SK-N-SH (cell line): ENCODE measurements at regions not wholly inside any gene's neighbourhood (a gene's known extent, or its start where the extent isn't known, plus 50 kb on each side); places are given as distances from the start of the nearest gene placed in this dataset.

Experiments
- CTCF ChIA-PET: fragments of 300-600, 350-600 bp; formaldehyde crosslinking; extraction: SDS; loops from one replicate; lab custom pipeline; 2021; lab: Yijun Ruan, JAX
- POLR2A ChIA-PET: fragments of 350-600 bp; sonication (Branson Sonifier 250); formaldehyde crosslinking; extraction: SDS; loops from one replicate; lab custom pipeline; 2020; ENCODE audit warnings: antibody characterized with exemption, inconsistent platforms; lab: Yijun Ruan, JAX
- DNase-seq: peaks from one replicate; pipeline ENCODE4 v3.0.0; 2012
- H2AFZ ChIP-seq: fragments of 200-600 bp; sonication (generic); 2 replicates; pipeline ENCODE4 v1.8.1; 2016; ENCODE audit warnings: antibody characterized with exemption, mild to moderate bottlenecking, low read depth
- H3F3A ChIP-seq: fragments of 200-600 bp; sonication (generic); replicated peaks from 2 replicates; pipeline ENCODE3; 2016; ENCODE audit warnings: antibody characterized with exemption, mild to moderate bottlenecking; ENCODE audit not compliant: insufficient read depth
- H3K27ac ChIP-seq, 2 experiments: fragments of 200-500 bp in 1 of 2; fragments of 200-600 bp in 1 of 2; sonication (Bioruptor generic) in 1 of 2; sonication (generic), shearing (Covaris generic) in 1 of 2; 2 replicates each; pipeline versions ENCODE4 v1.5.1 to v1.6.1; 2014 to 2016; ENCODE audit warnings: low read depth in 2 of 2, inconsistent platforms in 1 of 2, low read length in 1 of 2, mild to moderate bottlenecking in 1 of 2, mixed read lengths in 1 of 2
- H3K27me3 ChIP-seq: fragments of 200-600 bp; sonication (generic), shearing (Covaris generic); 2 replicates; pipeline ENCODE4 v1.6.1; 2016; ENCODE audit warnings: mixed run types; ENCODE audit not compliant: insufficient read depth
- H3K36me3 ChIP-seq, 2 experiments: fragments of 200-500 bp in 1 of 2; fragments of 200-600 bp in 1 of 2; sonication (Bioruptor generic) in 1 of 2; sonication (generic) in 1 of 2; replicated peaks in 1 of 2; 2 replicates each; pipeline versions ENCODE3 to v1.5.1; 2014 to 2016; ENCODE audit warnings: low read length in 1 of 2, mild to moderate bottlenecking in 1 of 2; ENCODE audit not compliant: insufficient read depth in 2 of 2, control insufficient read depth in 1 of 2
- H3K4me1 ChIP-seq, 2 experiments: fragments of 200-500 bp in 1 of 2; fragments of 200-600 bp in 1 of 2; sonication (Bioruptor generic) in 1 of 2; sonication (generic), shearing (Covaris generic) in 1 of 2; 2 replicates each; pipeline versions ENCODE4 v1.5.1 to v1.6.1; 2014 to 2016; ENCODE audit warnings: low read depth in 1 of 2, low read length in 1 of 2, mixed run types in 1 of 2; ENCODE audit not compliant: insufficient read depth in 2 of 2, control insufficient read depth in 1 of 2
- H3K4me2 ChIP-seq: fragments of 200-600 bp; sonication (generic), shearing (Covaris generic); 2 replicates; pipeline ENCODE4 v1.6.1; 2017; ENCODE audit warnings: mixed run types
- H3K4me3 ChIP-seq, 2 experiments: fragments of 200-500 bp in 1 of 2; fragments of 200-600 bp in 1 of 2; sonication (Bioruptor generic) in 1 of 2; sonication (generic), shearing (Covaris generic) in 1 of 2; 2 replicates each; pipeline versions ENCODE4 v1.5.1 to v1.8.1; 2014 to 2016; ENCODE audit warnings: low read depth in 2 of 2, inconsistent platforms in 1 of 2, low read length in 1 of 2, mild to moderate bottlenecking in 1 of 2, mixed read lengths in 1 of 2, moderate library complexity in 1 of 2
- H3K79me2 ChIP-seq: fragments of 200-600 bp; sonication (generic); 2 replicates; pipeline ENCODE4 v1.8.1; 2017; ENCODE audit warnings: mild to moderate bottlenecking; ENCODE audit not compliant: insufficient read depth
- H3K9ac ChIP-seq: fragments of 200-600 bp; sonication (generic); 2 replicates; pipeline ENCODE4 v1.6.1; 2017; ENCODE audit warnings: mixed run types
- H3K9me2 ChIP-seq: fragments of 200-600 bp; sonication (generic); 2 replicates; pipeline ENCODE4 v1.6.1; 2017; ENCODE audit warnings: mixed run types
- H3K9me3 ChIP-seq: fragments of 200-600 bp; sonication (generic); 2 replicates; pipeline ENCODE4 v1.6.1; 2017; ENCODE audit warnings: mixed run types, mild to moderate bottlenecking, moderate library complexity
- H4K20me1 ChIP-seq: fragments of 200-600 bp; sonication (generic); 2 replicates; pipeline ENCODE4 v1.6.1; 2017; ENCODE audit warnings: mild to moderate bottlenecking, mixed run types; ENCODE audit not compliant: insufficient read depth
- EP300 ChIP-seq, 2 experiments: IDR thresholded peaks; 2 replicates each; pipeline versions ENCODE4 v1.4.0 to v1.6.1; 2012; ENCODE audit warnings: borderline replicate concordance in 1 of 2, low read depth in 1 of 2, low read length in 1 of 2
- FOXJ3 ChIP-seq: sonication (generic); formaldehyde crosslinking; IDR thresholded peaks from 2 replicates; pipeline ENCODE4 v1.5.1; 2020; ENCODE audit warnings: mild to moderate bottlenecking, missing genetic modification reagents
- FOXM1 ChIP-seq: IDR thresholded peaks from 2 replicates; pipeline ENCODE4 v1.4.0; 2012; ENCODE audit warnings: low read depth, mild to moderate bottlenecking
- GABPA ChIP-seq: IDR thresholded peaks from 2 replicates; pipeline ENCODE4 v1.4.0; 2012; ENCODE audit warnings: low read depth, mild to moderate bottlenecking
- GATA2 ChIP-seq: sonication (generic); formaldehyde crosslinking; IDR thresholded peaks from 2 replicates; pipeline ENCODE4 v1.5.0; 2020; ENCODE audit warnings: mild to moderate bottlenecking, missing genetic modification reagents
- MXI1 ChIP-seq: IDR thresholded peaks from 2 replicates; pipeline ENCODE4 v1.6.1; 2012; ENCODE audit warnings: mild to moderate bottlenecking, low read depth, low read length, improper control_type of control experiment
- NFIC ChIP-seq: IDR thresholded peaks from 2 replicates; pipeline ENCODE4 v1.4.0; 2012; ENCODE audit warnings: borderline replicate concordance
- RAD21 ChIP-seq: IDR thresholded peaks from 2 replicates; pipeline ENCODE4 v1.6.1; 2012; ENCODE audit warnings: mild to moderate bottlenecking, low read length
- RCOR1 ChIP-seq: fragments of 150-350 bp; IDR thresholded peaks from 2 replicates; pipeline ENCODE4 v1.6.1; 2017; ENCODE audit warnings: antibody characterized with exemption, low read length
- RXRA ChIP-seq: IDR thresholded peaks from 2 replicates; pipeline ENCODE4 v1.4.0; 2012; ENCODE audit warnings: low read depth, mild to moderate bottlenecking, borderline replicate concordance
- SIN3A ChIP-seq: IDR thresholded peaks from 2 replicates; pipeline ENCODE4 v1.6.1; 2012; ENCODE audit warnings: low read depth, mild to moderate bottlenecking, low read length, moderate library complexity, borderline replicate concordance
- TCF12 ChIP-seq: IDR thresholded peaks from 2 replicates; pipeline ENCODE4 v1.4.0; 2012
- TEAD4 ChIP-seq: IDR thresholded peaks from 2 replicates; pipeline ENCODE4 v1.4.0; 2012; ENCODE audit warnings: mild to moderate bottlenecking, borderline replicate concordance; ENCODE audit not compliant: insufficient read depth
- YY1 ChIP-seq: IDR thresholded peaks from 2 replicates; pipeline ENCODE4 v1.4.0; 2012; ENCODE audit warnings: low read depth, mild to moderate bottlenecking
- WGBS: methylation state at CpG from one replicate; pipeline ENCODE4 v1.1.6; 2017; ENCODE audit warnings: low lambda C conversion rate; 5-methylcytosine and 5-hydroxymethylcytosine counted together
- TF ChIP-seq, protein P1 (sequence below): IDR thresholded peaks from 2 replicates; pipeline ENCODE4 v1.4.0; 2012; ENCODE audit warnings: low read depth, borderline replicate concordance
- TF ChIP-seq, protein P2 (sequence below): IDR thresholded peaks from 2 replicates; pipeline ENCODE4 v1.4.0; 2012; ENCODE audit warnings: low read depth, borderline replicate concordance
- TF ChIP-seq, protein P3 (sequence below): fragments of 200-600 bp; sonication (generic); IDR thresholded peaks from 2 replicates; pipeline ENCODE4 v1.6.1; 2017; ENCODE audit warnings: antibody characterized with exemption, mild to moderate bottlenecking, moderate library complexity

GRCh38 chr3:33937628-33938027, 139.2 kb downstream of the PDCD6IP start:
- TF ChIP-seq FOXJ3 = no peak
- no peak for TF ChIP-seq GATA2 (CRISPR knock-in tag)
- TF ChIP-seq YY1 = no peak
- TF ChIP-seq, protein P1, sequence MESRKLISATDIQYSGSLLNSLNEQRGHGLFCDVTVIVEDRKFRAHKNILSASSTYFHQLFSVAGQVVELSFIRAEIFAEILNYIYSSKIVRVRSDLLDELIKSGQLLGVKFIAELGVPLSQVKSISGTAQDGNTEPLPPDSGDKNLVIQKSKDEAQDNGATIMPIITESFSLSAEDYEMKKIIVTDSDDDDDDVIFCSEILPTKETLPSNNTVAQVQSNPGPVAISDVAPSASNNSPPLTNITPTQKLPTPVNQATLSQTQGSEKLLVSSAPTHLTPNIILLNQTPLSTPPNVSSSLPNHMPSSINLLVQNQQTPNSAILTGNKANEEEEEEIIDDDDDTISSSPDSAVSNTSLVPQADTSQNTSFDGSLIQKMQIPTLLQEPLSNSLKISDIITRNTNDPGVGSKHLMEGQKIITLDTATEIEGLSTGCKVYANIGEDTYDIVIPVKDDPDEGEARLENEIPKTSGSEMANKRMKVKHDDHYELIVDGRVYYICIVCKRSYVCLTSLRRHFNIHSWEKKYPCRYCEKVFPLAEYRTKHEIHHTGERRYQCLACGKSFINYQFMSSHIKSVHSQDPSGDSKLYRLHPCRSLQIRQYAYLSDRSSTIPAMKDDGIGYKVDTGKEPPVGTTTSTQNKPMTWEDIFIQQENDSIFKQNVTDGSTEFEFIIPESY = no peak
- TF ChIP-seq, protein P2, sequence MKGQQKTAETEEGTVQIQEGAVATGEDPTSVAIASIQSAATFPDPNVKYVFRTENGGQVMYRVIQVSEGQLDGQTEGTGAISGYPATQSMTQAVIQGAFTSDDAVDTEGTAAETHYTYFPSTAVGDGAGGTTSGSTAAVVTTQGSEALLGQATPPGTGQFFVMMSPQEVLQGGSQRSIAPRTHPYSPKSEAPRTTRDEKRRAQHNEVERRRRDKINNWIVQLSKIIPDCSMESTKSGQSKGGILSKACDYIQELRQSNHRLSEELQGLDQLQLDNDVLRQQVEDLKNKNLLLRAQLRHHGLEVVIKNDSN = no peak
- TF ChIP-seq RAD21 = no peak
- TF ChIP-seq RXRA = no peak
- TF ChIP-seq TCF12 = no peak
- no peak for TF ChIP-seq TEAD4
- TF ChIP-seq NFIC = no peak
- TF ChIP-seq FOXM1 = no peak
- TF ChIP-seq SIN3A = no peak
- TF ChIP-seq MXI1 = no peak
- TF ChIP-seq EP300 (IDR thresholded peaks at IDR 0.05; ENCODE audit: borderline replicate concordance in 1 of 2, low read depth in 1 of 2, low read length in 1 of 2) = no peak
- TF ChIP-seq, protein P3, sequence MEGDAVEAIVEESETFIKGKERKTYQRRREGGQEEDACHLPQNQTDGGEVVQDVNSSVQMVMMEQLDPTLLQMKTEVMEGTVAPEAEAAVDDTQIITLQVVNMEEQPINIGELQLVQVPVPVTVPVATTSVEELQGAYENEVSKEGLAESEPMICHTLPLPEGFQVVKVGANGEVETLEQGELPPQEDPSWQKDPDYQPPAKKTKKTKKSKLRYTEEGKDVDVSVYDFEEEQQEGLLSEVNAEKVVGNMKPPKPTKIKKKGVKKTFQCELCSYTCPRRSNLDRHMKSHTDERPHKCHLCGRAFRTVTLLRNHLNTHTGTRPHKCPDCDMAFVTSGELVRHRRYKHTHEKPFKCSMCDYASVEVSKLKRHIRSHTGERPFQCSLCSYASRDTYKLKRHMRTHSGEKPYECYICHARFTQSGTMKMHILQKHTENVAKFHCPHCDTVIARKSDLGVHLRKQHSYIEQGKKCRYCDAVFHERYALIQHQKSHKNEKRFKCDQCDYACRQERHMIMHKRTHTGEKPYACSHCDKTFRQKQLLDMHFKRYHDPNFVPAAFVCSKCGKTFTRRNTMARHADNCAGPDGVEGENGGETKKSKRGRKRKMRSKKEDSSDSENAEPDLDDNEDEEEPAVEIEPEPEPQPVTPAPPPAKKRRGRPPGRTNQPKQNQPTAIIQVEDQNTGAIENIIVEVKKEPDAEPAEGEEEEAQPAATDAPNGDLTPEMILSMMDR = no peak
- TF ChIP-seq RCOR1 = no peak
- no peak for TF ChIP-seq GABPA
- TF ChIP-seq, all 33 proteins: peak for 0
- H3K36me3 ChIP-seq = no peaks in the 10 kb centered on the region
- DNase-seq = no peak

More at GRCh38 chr3:33937628-33938027, 139.2 kb downstream of the PDCD6IP start:
- no peaks in the 10 kb centered on the region for H4K20me1 ChIP-seq
- no peaks in the 10 kb centered on the region for H3K27me3 ChIP-seq
- ChIA-PET POLR2A (no interaction called here), CTCF (interaction anchor here (1.0 kb wide), 1 partner anchor 16 kb away, joined by 4 read pairs; no protein-coding TSS in a partner anchor)
- no peaks in the 10 kb centered on the region for H3F3A ChIP-seq
- H3K79me2 ChIP-seq = no peaks in the 10 kb centered on the region
- no peak overlapping the region for H3K4me2 ChIP-seq
- WGBS = 63% methylated on average over 1 of the region's 1 CpG
- no peak overlapping the region for H2AFZ ChIP-seq
- H3K4me3 ChIP-seq = no peak overlapping the region
- no peak overlapping the region for H3K27ac ChIP-seq
- no peaks in the 10 kb centered on the region for H3K9me3 ChIP-seq
- H3K9me2 ChIP-seq = no peaks in the 10 kb centered on the region
- H3K4me1 ChIP-seq = peaks cover 5 to 10% of the 10 kb centered on the region in 2 experiments; a peak in 2 of 4 replicates
- no peak overlapping the region for H3K9ac ChIP-seq
